ENCODE measurements at regions not wholly inside any gene's neighbourhood (a gene's known extent, or its start where the extent isn't known, plus 50 kb on each side); places are given as distances from the start of the nearest gene placed in this dataset.

- Histone ChIP-seq H3K79me2 (ENCODE audit: insufficient read depth, low read depth, low read length) (no peaks in the 10 kb centered on the region), H3K9me2 (ENCODE audit: insufficient read depth, low read length) (no peaks in the 10 kb centered on the region), H3K4me1 (ENCODE audit: insufficient read depth, low read length, poor library complexity, severe bottlenecking) (no peaks in the 10 kb centered on the region), H3K27ac (ENCODE audit: low read depth, low read length, poor library complexity, severe bottlenecking) (no peak overlapping the region), H3K4me2 (ENCODE audit: low read length) (no peak overlapping the region), H3K36me3 (ENCODE audit: insufficient read depth, low read length) (no peaks in the 10 kb centered on the region), H3K4me3 (ENCODE audit: low read depth, low read length, poor library complexity, severe bottlenecking) (no peak overlapping the region), H2AFZ (ENCODE audit: low read length) (no peak overlapping the region), H4K20me1 (ENCODE audit: insufficient read depth, low read length) (no peaks in the 10 kb centered on the region), H3K9me3 (ENCODE audit: low read length) (no peaks in the 10 kb centered on the region)
- TF ChIP-seq EZH2phosphoT487 (IDR thresholded peaks at IDR 0.05; ENCODE audit: borderline replicate concordance, low read depth, low read length) (no peak), CTCF (conservative IDR thresholded peaks at IDR 0.05; ENCODE audit: low read length) (no peak)
- POLR2A ChIA-PET: no interaction called here
- intact Hi-C loops (cut with micrococcal nuclease; ENCODE audit: unreplicated experiment): no loop called here
- BruUV-seq (replicated peaks): no TSS peak
- CTCF ChIA-PET (ENCODE audit: unreplicated experiment): no interaction called here
- DNase-seq (ENCODE audit: low spot score): no peak
Observed at GRCh38 chr10:120765226-120765803, 85.8 kb upstream of the WDR11 start.

GRCh38 chr10:120768227-120768626 lies 82.9 kb upstream of the WDR11 start:
- no TSS peak for BruUV-seq (replicated peaks)
- Histone ChIP-seq H4K20me1 (ENCODE audit: insufficient read depth, low read length) (no peaks in the 10 kb centered on the region), H3K36me3 (ENCODE audit: insufficient read depth, low read length) (no peaks in the 10 kb centered on the region), H3K9me3 (ENCODE audit: low read length) (no peaks in the 10 kb centered on the region), H3K4me1 (ENCODE audit: insufficient read depth, low read length, poor library complexity, severe bottlenecking) (no peaks in the 10 kb centered on the region), H2AFZ (ENCODE audit: low read length) (no peak overlapping the region), H3K27ac (ENCODE audit: low read depth, low read length, poor library complexity, severe bottlenecking) (no peak overlapping the region), H3K9me2 (ENCODE audit: insufficient read depth, low read length) (no peaks in the 10 kb centered on the region), H3K79me2 (ENCODE audit: insufficient read depth, low read depth, low read length) (no peaks in the 10 kb centered on the region), H3K4me2 (ENCODE audit: low read length) (no peak overlapping the region), H3K4me3 (ENCODE audit: low read depth, low read length, poor library complexity, severe bottlenecking) (no peak overlapping the region)
- CTCF ChIA-PET (ENCODE audit: unreplicated experiment): no interaction called here
- no peak for TF ChIP-seq EZH2phosphoT487 (IDR thresholded peaks at IDR 0.05; ENCODE audit: borderline replicate concordance, low read depth, low read length)
- DNase-seq (ENCODE audit: low spot score): no peak
- POLR2A ChIA-PET: no interaction called here
- intact Hi-C loops (cut with micrococcal nuclease; ENCODE audit: unreplicated experiment): no loop called here

- Histone ChIP-seq H3K4me3 (ENCODE audit: low read depth, low read length, poor library complexity, severe bottlenecking) (no peak overlapping the region), H4K20me1 (ENCODE audit: insufficient read depth, low read length) (no peaks in the 10 kb centered on the region), H3K27ac (ENCODE audit: low read depth, low read length, poor library complexity, severe bottlenecking) (no peak overlapping the region), H3K4me2 (ENCODE audit: low read length) (no peak overlapping the region), H3K79me2 (ENCODE audit: insufficient read depth, low read depth, low read length) (no peaks in the 10 kb centered on the region), H2AFZ (ENCODE audit: low read length) (no peak overlapping the region), H3K9me3 (ENCODE audit: low read length) (no peaks in the 10 kb centered on the region), H3K36me3 (ENCODE audit: insufficient read depth, low read length) (no peaks in the 10 kb centered on the region), H3K9me2 (ENCODE audit: insufficient read depth, low read length) (no peaks in the 10 kb centered on the region), H3K4me1 (ENCODE audit: insufficient read depth, low read length, poor library complexity, severe bottlenecking) (no peaks in the 10 kb centered on the region)
- intact Hi-C loops (cut with micrococcal nuclease; ENCODE audit: unreplicated experiment): no loop called here
- DNase-seq (ENCODE audit: low spot score): no peak
- no TSS peak for BruUV-seq (replicated peaks)
- TF ChIP-seq EZH2phosphoT487 (IDR thresholded peaks at IDR 0.05; ENCODE audit: borderline replicate concordance, low read depth, low read length): no peak
- POLR2A ChIA-PET: no interaction called here
- CTCF ChIA-PET (ENCODE audit: unreplicated experiment): no interaction called here
Observed at GRCh38 chr10:120770496-120770895, 80.7 kb upstream of the WDR11 start.

GRCh38 chr10:120776442-120776841 lies 74.7 kb upstream of the WDR11 start:
- H2AFZ ChIP-seq (ENCODE audit: low read length): no peak overlapping the region
- no peak for DNase-seq (ENCODE audit: low spot score)
- H3K27ac ChIP-seq (ENCODE audit: low read depth, low read length, poor library complexity, severe bottlenecking): no peak overlapping the region
- CTCF ChIA-PET (ENCODE audit: unreplicated experiment): no interaction called here
- H3K79me2 ChIP-seq (ENCODE audit: insufficient read depth, low read depth, low read length): no peaks in the 10 kb centered on the region
- H3K4me3 ChIP-seq (ENCODE audit: low read depth, low read length, poor library complexity, severe bottlenecking): no peak overlapping the region
- H3K36me3 ChIP-seq (ENCODE audit: insufficient read depth, low read length): no peaks in the 10 kb centered on the region
- no peaks in the 10 kb centered on the region for H3K9me3 ChIP-seq (ENCODE audit: low read length)
- no peak overlapping the region for H3K4me2 ChIP-seq (ENCODE audit: low read length)
- no peak for TF ChIP-seq CTCF (conservative IDR thresholded peaks at IDR 0.05; ENCODE audit: low read length)
- TF ChIP-seq EZH2phosphoT487 (IDR thresholded peaks at IDR 0.05; ENCODE audit: borderline replicate concordance, low read depth, low read length): no peak
- no peaks in the 10 kb centered on the region for H3K9me2 ChIP-seq (ENCODE audit: insufficient read depth, low read length)
- intact Hi-C loops (cut with micrococcal nuclease; ENCODE audit: unreplicated experiment): no loop called here
- no TSS peak for BruUV-seq (replicated peaks)
- H4K20me1 ChIP-seq (ENCODE audit: insufficient read depth, low read length): no peaks in the 10 kb centered on the region
- no peaks in the 10 kb centered on the region for H3K4me1 ChIP-seq (ENCODE audit: insufficient read depth, low read length, poor library complexity, severe bottlenecking)
- POLR2A ChIA-PET: interaction anchor here (1.2 kb wide), 1 partner anchor 8 kb away, joined by 3 read pairs; no protein-coding TSS in a partner anchor

All from OCI-LY7 (cell line).